CD4-positive, alpha-beta T cell treated with Interleukin-6 at 100 ng/mL for 8 hours (primary cell): ENCODE measurements at regions not wholly inside any gene's neighbourhood (a gene's known extent, or its start where the extent isn't known, plus 50 kb on each side); places are given as distances from the start of the nearest gene placed in this dataset.

Experiments
- DNase-seq: peaks from one replicate; pipeline ENCODE4 v3.0.0-alpha.2; 2020; ENCODE audit warnings: mixed read lengths, low spot score

DNA sequence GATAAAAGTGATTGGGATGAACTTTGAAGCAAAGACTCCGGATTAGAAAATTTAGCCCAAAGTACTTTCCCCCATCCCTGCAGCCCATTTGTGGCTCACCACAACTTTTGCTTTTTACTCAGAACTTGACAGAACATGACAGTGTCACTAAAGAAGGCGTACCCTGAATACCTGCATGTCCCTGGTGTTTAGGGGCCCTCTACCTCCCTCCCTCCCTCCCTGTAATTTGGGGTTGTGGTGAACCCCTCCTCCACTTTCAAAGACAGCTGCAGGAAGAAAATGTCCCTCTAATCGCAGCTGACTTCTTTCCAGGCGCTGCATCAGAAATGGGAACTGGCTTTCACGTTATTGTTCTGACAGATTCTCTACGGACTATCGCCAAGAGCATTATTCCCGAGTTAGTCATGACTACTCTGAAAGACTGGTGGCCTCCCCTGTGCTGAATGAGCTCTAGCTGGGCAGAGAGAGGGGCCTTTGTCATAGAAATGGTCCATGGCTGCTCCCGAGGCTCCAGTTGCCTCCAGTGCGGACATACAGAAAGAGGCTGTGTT lies 93.2 kb upstream of the ARHGEF3 start:
- peak; percentile 23 for DNase-seq

DNA sequence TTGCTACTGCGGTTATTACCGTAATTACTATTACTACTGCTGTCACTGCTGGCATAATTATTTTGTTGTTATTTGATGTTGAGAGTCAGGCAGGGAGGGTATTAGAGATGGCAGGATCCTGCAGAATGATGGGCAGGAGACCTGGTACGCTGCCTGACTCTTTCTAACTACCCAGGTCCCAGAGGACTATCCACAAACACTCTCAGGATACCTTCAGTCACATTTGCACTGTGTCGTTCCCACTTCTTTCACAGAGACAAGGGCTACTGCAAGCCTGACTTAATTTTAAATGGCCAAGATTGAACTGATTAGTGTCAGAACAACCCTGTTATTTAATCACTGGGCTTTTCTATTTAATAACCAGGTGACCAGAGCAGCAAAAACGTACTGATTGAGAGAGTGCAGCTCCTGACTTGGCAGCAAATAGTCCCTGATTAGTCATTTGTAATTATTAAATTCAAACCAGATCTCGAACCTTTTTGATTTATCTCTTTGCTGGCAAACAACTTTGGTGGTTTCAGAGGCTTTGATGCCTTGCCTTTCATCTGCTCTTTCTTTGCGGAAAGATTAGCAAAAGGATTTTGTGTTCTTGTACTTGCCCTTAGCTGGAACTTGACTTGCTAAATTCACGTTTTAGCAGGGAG lies 88.8 kb upstream of the ARHGEF3 start:
- DNase-seq, result peak; percentile 58

DNA sequence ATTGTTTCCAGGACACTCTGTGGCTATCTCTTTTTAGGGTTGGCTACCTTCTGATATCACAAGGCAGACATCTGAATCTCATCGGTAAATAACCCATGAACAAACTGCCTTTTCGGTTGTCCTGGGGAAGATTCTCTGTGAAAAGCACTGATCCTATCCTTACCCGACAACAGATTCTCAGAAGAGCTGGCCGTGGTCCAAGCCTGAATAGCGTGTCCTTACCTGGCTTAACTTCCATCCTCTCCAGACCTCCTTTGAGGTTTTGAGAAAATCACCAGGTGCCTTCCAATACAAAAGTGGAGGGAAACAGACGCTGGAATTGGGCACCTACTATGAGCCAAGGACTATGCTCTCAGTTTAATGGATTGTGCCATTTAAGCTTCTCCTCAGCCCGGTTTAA lies 87.4 kb upstream of the ARHGEF3 start:
- no peak for DNase-seq

DNA sequence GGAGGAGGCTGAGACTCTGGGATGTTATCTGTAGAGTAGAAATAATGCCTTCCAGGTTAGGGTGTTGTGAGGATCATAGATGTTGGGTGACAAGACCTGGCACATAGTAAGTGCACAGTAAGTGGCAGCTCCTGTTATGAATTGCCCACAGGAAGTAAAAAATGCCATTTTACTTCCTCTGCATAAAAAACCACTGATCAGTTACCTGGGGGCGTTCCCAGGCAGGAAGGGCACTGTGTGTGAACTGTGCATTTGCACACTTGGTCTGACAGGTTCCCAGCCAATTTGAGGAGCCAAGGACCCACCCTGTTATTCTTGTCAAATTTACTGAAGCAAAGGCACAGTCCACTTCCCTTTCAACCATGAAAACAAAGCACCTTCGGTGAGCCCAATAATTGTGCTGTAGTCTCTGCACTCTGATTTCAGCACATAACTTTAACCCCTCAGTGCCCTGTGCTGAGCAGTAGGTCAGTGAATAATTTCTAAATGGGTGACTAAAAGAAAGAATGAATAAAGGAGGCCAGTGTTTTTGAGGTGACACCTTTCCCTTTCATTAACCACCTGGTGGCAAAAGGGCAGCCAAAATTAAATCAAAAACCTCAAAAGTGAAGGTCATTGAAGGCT lies 85.8 kb upstream of the ARHGEF3 start:
- peak; percentile 49 for DNase-seq

DNA sequence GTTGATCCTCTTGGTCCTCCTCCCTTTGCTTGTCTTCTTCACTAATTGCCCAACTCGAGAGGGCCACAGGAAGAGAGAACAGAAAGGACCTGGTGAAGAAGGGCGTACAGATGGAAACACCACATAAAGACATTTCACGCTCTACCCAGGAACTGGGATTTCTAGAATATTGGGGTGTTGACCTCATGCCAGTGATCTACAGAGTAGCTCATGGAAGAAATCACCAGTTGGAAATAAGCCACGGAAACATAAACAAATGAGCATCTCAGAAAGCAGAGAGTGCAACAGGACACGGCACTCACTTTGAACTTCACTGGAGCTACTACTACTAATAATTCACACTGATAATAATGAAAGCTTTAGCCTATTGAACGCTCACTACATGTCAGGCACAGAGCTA lies 84.6 kb upstream of the ARHGEF3 start:
- DNase-seq, result no peak

DNA sequence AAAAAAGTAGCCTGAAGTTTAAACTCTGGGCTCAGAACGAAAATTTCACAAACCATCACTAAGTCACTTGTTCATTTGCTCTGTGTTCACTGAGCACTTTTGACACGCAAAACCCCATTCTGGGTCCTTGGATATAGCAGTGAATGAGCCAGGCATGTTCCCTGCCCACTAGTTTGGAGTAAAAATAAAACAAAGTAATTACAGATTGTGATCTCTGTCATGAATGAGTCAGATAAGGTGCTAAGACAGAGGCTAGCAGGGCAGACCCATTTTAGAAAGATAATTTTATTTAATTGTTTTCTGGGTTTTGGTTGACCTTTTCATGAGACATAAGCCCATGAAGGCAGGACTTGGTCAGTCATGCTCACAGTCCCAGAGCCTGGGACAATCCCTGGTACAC lies 84.1 kb upstream of the ARHGEF3 start:
- no peak for DNase-seq

DNA sequence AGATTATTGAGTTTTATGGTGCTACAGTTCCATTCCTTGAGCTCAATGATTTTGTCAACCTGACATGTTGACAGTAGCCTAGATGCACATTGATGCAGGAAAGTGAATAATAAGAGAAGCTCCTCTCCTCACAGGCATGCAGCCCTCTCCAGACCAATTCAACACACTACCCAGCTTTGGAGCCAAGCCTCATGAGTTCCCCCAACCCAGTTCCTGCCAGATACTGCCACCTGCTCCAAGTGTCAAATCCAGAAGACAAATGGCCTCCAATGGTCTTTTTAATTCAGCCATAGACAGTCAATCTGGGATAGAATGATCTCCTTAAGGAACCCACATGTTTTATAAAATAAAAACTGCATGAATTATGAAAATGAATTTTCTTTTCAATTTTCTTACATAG lies 83.7 kb upstream of the ARHGEF3 start:
- no peak for DNase-seq

DNA sequence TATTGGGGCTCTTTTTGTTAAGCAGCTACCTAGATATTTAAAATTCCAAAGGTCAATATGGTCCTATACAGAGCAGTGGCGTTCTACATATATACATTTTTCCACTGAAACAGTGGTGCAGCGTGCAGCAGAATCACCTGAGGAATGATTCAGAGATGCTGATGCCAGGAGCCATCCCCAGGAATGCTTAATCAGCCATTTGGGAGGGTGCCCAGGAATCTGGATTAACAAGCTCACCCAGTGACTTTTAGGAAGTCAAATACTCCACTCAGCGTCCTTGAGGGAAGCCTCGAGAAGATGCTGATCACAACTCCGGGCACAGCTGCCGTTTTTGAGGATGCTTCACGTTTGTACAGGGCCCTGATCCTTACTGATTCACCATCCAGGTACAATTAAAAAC lies 82.6 kb upstream of the ARHGEF3 start:
- no peak for DNase-seq

DNA sequence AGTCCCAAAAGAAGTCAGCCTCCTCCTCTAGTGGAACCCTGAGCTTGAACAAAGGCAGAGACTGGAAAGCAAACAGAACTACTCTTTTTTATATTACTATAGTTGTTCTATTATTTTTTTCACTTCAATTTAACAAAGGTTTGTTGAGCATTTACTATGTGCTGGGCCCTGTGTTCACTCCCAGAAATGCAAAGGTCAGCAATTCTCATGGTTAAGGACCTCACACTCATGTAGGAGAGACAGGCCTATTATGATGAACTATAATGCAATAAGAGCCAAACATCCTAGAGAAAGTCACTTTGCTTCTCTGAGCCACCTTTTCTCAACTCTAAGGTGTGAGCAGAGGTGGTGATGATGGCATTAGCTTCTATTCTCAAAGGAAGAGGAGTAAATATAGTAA lies 82.1 kb upstream of the ARHGEF3 start:
- DNase-seq, result no peak

DNA sequence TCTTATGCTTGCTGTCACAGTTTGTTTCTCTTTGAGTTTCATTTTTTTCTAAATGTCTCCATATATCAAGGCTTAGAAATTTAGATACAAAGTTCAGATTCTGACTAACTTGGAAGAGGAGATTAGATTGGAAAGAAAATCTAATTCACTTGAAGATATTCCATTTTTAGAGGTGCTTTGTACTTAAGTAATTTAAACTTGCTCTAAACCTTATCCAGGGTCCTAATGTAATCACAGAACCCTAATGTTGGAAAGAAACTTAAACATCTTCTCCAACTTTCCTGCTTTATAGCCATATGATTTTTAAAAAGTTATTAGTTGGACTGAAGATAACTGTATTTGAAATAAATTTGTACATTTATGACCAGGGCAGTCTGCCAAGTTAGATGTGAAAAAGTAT lies 81.1 kb upstream of the ARHGEF3 start:
- no peak for DNase-seq

DNA sequence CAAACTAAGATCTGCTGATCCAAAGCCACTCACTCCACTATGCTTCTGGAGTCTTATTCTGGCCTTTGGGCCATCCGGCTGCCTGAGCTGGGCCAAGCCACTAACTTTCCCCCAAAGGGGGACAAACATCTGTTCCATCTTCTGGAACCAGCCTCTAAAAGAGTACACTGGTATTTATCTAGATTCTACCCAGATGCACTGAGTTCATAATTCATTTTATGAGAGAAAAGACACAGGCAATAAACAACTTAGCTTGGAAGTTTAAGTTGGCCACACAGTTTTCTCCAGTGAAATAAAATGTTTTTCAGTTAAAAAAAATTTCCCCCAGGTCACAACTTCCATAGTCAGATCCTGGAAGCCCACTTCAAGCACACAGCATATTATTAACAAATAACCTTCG lies 80.1 kb upstream of the ARHGEF3 start:
- no peak for DNase-seq

DNA sequence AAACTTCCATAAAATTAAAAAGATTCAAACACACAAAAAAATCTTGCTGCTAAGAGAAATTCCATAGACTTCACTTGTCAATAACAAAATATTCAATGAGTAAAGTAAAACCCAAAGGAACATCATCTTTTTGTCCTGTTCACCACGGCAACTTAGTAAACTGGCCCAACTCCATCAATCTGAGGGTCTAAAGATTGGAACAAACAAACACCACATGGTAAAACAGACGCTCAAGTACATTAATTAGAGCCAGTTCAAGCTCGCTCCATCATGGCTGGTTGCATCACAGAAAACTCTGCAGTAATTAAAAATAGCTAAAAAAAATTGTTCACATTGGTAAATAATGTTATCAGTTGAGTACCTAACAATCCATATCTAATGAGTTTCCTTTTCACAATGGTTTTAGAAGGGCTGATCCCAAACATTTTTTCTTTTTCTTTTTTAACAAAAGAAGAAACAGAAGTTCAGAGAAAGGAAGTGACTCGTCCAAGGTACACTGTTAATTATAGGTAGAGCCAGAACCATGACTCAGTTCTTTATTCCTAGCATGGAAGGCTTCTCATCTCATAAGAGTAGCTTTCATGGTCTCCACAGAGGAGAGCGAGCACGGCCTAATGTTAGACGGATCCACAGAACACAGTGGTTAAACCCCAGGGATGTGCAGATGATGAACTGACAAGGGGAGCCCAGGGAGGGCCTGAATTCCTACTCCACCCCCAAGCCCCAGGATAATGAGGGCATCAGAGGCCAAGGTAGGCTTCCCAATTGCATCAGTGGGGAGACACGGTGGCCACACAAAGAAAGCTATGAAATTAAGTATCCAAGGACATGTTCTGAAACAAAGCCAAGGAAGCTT lies 79.2 kb upstream of the ARHGEF3 start:
- no peak for DNase-seq

DNA sequence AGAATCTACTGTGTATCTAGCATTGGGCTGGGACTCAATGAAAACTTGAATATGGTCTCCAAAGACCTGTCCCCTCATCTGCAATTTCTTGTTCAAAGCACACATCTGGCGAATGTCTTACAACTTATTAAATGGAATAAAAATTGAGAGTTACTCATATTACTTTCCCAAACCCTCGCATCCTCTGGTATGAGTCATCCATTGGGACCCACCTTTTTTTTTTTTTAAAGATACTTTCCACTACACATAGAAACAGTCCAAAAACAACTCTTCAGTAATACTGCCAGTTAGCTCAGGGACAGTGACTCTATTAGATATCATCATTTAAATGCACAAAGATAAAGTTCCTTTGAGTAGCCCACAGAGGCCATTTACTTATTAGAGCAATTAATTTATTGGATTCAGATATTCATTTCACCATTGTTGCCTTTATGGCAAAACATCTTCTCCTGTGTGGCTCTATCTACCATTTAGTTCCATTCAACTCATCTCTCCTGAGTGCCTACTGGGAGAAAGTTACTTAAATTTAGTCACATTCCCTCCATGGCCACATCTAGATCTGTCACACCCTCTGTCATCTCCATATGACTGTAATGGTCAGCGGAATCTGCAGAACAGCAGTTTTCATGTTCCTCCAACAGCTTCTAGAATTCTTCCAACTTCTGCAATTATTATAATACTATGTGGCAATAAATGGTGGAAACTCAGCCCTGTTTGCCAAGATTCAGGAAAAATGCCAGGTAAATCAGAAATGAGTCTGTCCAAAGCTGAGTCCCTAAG lies 77.9 kb upstream of the ARHGEF3 start:
- DNase-seq, result no peak

DNA sequence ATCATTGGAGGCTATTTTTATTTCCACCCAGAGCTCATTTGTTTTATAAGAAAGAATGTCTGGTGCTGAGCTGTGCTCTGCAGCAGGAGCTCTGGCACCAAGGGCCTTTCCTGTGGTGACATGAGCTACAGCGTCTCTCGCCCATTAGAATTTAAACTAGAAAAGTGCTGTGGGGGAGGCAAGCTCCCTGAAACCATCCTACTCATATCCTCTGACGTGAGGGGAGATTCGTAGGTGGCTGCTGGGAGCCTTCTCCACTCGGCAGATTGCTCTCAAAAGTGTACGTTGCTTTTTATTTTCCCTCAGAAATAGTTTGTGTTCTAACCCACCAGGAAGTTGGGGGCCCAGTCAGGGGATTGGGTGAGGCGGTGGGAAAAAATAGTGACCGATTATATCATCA lies 76.3 kb upstream of the ARHGEF3 start:
- peak; percentile 28 for DNase-seq

DNA sequence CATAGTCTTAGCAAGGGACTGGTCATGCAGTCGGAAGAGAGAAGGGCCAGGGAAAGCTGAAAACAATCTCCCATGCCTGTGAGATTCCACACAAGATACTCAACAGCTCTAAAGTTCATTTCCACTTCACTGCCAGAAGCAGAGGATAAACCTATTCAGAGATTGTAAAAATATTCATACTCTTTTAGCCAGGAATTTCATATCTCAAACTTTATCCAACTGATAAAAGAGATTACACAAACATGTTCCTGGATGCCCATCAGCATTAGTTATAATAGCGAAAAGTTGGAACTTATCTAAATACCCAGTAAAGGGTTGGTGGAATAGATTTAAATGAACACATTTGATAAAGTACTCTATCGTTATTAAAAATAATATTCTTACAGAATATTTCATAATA lies 75.2 kb upstream of the ARHGEF3 start:
- DNase-seq, result no peak

DNA sequence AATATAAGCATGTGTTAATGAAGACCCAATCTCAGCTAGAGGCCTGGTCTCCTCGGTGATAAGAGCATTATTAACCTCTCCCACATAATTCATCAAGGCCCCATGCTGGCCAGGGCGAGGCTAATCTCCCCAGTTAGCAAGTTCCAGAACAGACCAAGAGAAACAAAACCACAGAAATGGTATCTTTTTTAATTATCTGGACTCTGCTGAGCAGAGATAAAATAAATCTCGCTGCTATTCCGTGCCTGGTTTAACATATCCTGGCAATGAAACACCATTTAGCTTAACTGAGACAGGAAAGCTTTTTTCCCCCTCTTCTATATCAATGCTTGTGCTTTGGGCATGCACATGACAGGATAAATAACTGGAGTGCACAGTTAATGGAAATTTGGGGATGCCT lies 72.5 kb upstream of the ARHGEF3 start:
- no peak for DNase-seq

DNA sequence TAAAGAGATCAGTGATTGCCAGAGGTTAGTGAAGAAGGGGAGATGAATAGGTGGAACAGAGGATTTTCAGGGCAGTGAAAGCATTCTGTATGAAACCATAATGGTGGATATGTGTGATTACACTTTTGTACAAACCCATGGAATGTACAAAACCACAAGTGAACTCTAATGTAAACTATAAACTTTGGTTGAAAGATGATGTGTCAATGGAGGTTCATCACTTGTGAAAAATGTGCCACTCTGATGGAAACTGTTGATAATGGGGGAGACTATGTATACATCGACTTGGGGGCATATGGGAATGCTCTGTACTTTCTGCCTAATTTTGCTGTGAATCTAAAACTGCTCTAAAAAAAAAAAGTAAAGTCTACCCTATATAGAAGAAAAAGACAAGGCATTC lies 68.7 kb upstream of the ARHGEF3 start:
- no peak for DNase-seq

DNA sequence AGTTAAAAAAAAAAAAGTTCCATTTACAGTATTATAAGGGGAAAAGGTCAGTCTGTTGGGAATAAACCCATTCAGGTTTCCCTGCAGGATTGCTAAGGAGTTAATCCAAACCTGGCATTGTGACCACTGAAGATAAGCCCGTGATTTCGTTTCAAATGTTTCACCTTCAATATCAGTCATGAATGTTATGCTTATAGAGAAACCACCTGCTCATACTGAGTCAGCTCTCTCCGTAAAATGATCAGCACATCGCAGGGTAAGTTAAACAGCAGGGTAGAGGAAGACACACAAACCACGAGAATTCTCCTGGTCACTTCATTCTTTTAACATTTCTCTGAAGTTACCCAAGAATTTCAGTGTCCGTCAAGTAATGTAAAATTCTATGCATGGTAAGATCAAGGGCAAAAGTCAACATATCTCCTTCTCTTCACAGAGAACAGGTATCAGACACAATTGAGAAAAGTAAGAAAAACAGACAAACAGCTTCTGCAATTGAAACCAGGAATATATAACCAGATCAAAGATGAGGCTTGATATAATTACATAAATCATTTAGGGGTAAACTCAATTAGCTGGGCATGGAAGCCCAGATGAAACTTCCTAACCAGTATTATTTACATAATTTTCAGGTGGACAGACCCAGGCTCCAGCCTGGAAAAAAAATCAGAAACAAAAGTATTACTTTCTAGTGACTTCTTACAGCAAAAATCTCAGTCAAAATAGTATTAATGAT lies 67.6 kb upstream of the ARHGEF3 start:
- DNase-seq, result no peak

DNA sequence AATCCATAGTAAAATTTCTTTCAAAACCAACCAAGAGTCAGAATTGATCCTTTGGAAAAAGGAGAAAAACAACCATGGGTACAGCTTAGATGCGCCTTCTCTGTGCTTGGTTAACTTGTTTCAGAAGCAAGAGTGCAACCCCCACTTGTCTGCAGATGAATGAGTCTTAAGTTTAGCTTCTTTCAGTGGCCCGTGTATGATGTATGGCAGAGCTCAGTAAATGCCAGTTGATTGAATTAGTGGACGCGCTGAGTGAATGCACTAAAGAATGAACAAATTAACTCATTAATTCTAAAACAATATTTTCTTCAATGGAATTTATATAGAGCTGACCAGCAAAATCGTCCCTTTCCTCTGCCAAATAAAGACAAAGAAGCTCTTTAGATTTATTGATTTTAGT lies 67.0 kb upstream of the ARHGEF3 start:
- DNase-seq, result no peak

DNA sequence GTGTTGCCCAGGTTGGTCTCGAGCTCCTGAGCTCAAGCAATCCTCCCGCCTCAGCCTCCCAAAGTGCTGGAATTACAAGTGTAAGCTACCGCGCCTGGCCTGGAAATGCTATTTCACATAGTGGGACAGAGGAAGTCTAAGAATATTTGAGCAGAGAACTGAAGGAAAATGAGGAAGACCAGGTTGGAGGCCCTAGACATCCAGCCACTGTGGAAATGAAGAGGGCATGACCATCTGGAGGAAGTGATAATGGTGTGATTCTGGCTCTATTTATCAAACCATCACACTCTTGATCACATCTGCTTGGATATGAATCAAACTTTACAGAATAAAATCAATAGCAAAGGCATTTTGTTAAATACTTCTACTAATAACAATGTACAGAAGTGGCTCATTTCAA lies 65.9 kb upstream of the ARHGEF3 start:
- DNase-seq, result no peak

DNA sequence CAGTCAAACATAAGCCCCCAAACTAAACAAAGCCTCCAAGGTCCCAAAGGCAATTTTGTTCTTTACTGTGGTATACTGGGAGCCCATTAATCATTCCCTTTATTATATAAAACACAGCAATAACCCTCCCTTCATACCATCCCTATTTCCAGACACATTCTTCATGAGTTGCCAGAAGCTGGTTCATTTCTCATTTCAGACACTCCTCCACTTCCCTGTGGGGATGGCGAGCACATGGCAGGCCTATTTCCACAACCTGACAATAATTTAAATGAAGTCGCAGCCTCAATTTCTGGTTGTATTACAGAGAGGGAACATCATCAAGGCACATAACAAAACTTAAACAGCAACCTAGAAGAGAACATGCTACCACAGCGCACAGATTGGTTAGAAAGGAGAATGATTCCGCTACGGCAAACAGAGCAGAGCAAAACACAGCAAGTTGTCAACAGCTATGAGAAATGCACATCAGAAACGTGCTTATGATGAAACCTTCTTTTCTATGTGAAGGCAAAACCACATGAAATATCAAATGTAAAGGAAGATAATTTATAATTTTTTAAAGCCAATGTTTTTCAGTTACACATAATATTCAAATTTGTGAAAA lies 63.3 kb upstream of the ARHGEF3 start:
- DNase-seq, result no peak
